Smooth muscle cell (in vitro differentiated cells): ENCODE measurements at regions not wholly inside any gene's neighbourhood (a gene's known extent, or its start where the extent isn't known, plus 50 kb on each side); places are given as distances from the start of the nearest gene placed in this dataset.

ENCODE experiments used
- DNase-seq: peaks from one replicate; lab custom pipeline; 2025; ENCODE audit not compliant: unreplicated experiment; lab: John Stamatoyannopoulos, UW
- H2AFZ ChIP-seq: fragments of 200-600 bp; sonication (generic); 2 replicates; pipeline ENCODE4 v1.6.0; 2016; ENCODE audit warnings: antibody characterized with exemption, low read depth, mild to moderate bottlenecking
- H3F3A ChIP-seq: fragments of 200-600 bp; sonication (generic); 2 replicates; pipeline ENCODE4 v1.6.0; 2017; ENCODE audit warnings: antibody characterized with exemption, low read depth
- H3K27ac ChIP-seq: fragments of 200-600 bp; sonication (generic); 2 replicates; pipeline ENCODE4 v1.5.1; 2016; ENCODE audit warnings: low read depth, mild to moderate bottlenecking
- H3K27me3 ChIP-seq: fragments of 200-600 bp; sonication (generic); 2 replicates; pipeline ENCODE4 v1.6.1; 2016; ENCODE audit warnings: low read depth, mild to moderate bottlenecking
- H3K36me3 ChIP-seq: fragments of 200-600 bp; sonication (generic); 2 replicates; pipeline ENCODE4 v1.5.1; 2016; ENCODE audit warnings: low read depth
- H3K4me1 ChIP-seq: fragments of 200-600 bp; sonication (generic); 2 replicates; pipeline ENCODE4 v1.5.1; 2016; ENCODE audit warnings: low read depth
- H3K4me2 ChIP-seq: fragments of 200-600 bp; sonication (generic); 2 replicates; pipeline ENCODE4 v1.6.0; 2016; ENCODE audit warnings: mild to moderate bottlenecking
- H3K4me3 ChIP-seq: fragments of 200-600 bp; sonication (generic); 2 replicates; pipeline ENCODE4 v1.5.1; 2016; ENCODE audit warnings: mild to moderate bottlenecking
- H3K79me2 ChIP-seq: fragments of 200-600 bp; sonication (generic); 2 replicates; pipeline ENCODE4 v1.6.0; 2016; ENCODE audit warnings: low read depth, mild to moderate bottlenecking
- H3K9ac ChIP-seq: fragments of 200-600 bp; sonication (generic); 2 replicates; pipeline ENCODE4 v1.6.0; 2016; ENCODE audit warnings: low read depth
- H3K9me3 ChIP-seq: fragments of 200-600 bp; sonication (generic); replicated peaks from 2 replicates; pipeline ENCODE4 v1.5.1; 2016; ENCODE audit warnings: low read depth
- H4K20me1 ChIP-seq: fragments of 200-600 bp; sonication (generic); 2 replicates; pipeline ENCODE4 v1.6.0; 2016; ENCODE audit warnings: low read depth
- CTCF ChIP-seq: fragments of 200-600 bp; sonication (generic); IDR thresholded peaks from 2 replicates; pipeline ENCODE4 v1.5.1; 2017; ENCODE audit warnings: borderline replicate concordance, mild to moderate bottlenecking, antibody characterized with exemption; ENCODE audit not compliant: insufficient read depth, poor library complexity, severe bottlenecking
- WGBS: methylation state at CpG from one replicate; pipeline ENCODE4 v1.1.7; 2016; ENCODE audit warnings: low lambda C conversion rate; 5-methylcytosine and 5-hydroxymethylcytosine counted together

DNA sequence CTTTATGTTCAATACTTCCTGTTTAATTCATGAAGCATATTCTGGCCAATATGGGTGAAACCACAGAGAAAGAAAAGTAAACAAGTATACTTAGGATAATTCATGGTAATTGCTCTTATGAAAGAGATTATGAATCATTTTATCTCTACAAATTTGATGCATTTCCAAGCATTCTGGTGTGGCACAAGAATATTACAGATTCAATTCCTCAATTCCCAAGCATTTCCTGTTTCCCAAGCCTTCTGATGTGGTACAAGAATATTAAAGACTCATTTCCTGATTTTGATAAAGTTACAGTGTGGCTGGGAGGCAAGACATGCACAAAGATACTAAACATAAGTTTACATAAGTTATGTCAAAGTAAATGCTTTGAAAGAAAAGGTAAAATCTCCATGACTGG, 126.1 kb upstream of the NUDT7 start:
- Histone ChIP-seq H3K9ac (no peak overlapping the region), H3F3A (no peaks in the 10 kb centered on the region), H3K27me3 (no peaks in the 10 kb centered on the region), H4K20me1 (no peaks in the 10 kb centered on the region), H3K79me2 (no peaks in the 10 kb centered on the region), H3K4me3 (no peak overlapping the region), H3K4me1 (peaks cover 5% of the 10 kb centered on the region), H3K27ac (no peak overlapping the region), H3K9me3 (no peaks in the 10 kb centered on the region), H3K36me3 (no peaks in the 10 kb centered on the region), H2AFZ (no peak overlapping the region), H3K4me2 (peak overlapping the region; percentile 9)
- no peak for DNase-seq
- no peak for TF ChIP-seq CTCF

DNA sequence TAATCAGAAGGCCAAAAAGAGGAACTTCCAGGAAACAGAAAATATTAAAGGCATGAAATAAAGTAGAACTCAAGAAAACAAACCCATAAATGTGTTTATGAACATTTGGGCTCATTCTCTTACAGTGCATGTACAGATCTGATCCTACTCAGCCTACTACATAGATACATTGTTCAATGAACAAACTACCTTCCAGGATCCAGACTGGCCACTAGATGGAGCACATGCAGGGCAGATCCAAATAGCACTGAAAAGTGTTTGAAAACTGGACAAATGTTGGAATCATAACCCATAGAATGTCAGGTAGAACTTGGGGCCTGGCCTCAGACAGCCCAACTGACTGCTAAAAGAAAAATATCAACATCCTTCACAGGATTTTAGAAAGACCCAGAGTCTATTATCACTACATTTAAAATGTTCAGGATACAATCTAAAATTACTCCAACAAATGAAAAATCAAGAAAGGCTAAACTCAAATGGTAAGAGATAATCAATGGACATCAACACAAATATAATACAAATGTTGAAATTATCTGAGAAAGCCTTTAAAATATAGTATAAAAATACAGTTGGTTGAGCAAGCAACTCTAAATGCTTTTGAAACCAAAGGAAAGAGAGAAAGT, 122.4 kb upstream of the NUDT7 start:
- H3K27ac ChIP-seq: no peak overlapping the region
- no peak overlapping the region for H3K9ac ChIP-seq
- no peaks in the 10 kb centered on the region for H3K27me3 ChIP-seq
- TF ChIP-seq CTCF: peak; percentile 80
- no peak overlapping the region for H3K4me3 ChIP-seq
- H3K4me1 ChIP-seq: peaks cover 5% of the 10 kb centered on the region
- H3K36me3 ChIP-seq: no peaks in the 10 kb centered on the region
- no peak for DNase-seq
- no peak overlapping the region for H3K4me2 ChIP-seq
- no peak overlapping the region for H2AFZ ChIP-seq
- no peaks in the 10 kb centered on the region for H3K79me2 ChIP-seq
- H3F3A ChIP-seq: no peaks in the 10 kb centered on the region
- no peaks in the 10 kb centered on the region for H4K20me1 ChIP-seq
- no peaks in the 10 kb centered on the region for H3K9me3 ChIP-seq

GRCh38 chr16:77600555-77600954, 121.8 kb upstream of the NUDT7 start:
- Histone ChIP-seq H3F3A (no peaks in the 10 kb centered on the region), H4K20me1 (no peaks in the 10 kb centered on the region), H3K27me3 (no peaks in the 10 kb centered on the region), H3K4me2 (no peak overlapping the region), H3K27ac (no peak overlapping the region), H3K9me3 (no peaks in the 10 kb centered on the region), H2AFZ (no peak overlapping the region), H3K4me3 (no peak overlapping the region), H3K79me2 (no peaks in the 10 kb centered on the region), H3K4me1 (peaks cover 5% of the 10 kb centered on the region), H3K9ac (no peak overlapping the region), H3K36me3 (no peaks in the 10 kb centered on the region)
- no peak for TF ChIP-seq CTCF
- 88% methylated on average over 2 of the region's 2 CpGs for WGBS
- no peak for DNase-seq

DNA sequence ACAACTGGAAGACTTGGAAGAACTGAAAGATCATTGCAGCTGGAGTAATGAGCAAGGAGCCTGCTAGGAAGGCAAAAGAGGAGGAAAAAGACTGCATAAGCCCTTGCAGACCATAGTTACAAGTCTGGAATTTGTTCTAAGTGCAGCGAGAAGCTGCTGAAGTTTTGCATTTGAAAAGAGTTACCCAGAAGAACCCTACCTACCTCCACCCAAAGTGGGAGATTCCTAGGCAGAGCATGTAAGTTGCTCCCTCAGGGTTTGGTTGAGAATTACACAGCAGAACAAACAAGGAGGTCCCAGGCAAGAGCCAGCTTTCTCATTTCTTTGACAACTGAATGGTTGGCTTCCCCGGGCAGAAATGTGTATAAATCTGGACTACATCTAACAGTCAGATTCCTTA, 118.7 kb upstream of the NUDT7 start:
- Histone ChIP-seq H3K4me1 (no peaks in the 10 kb centered on the region), H2AFZ (no peak overlapping the region), H3K27ac (no peak overlapping the region), H3F3A (no peaks in the 10 kb centered on the region), H3K9ac (no peak overlapping the region), H3K36me3 (no peaks in the 10 kb centered on the region), H3K27me3 (no peaks in the 10 kb centered on the region), H3K4me2 (no peak overlapping the region), H4K20me1 (no peaks in the 10 kb centered on the region), H3K4me3 (no peak overlapping the region), H3K9me3 (no peaks in the 10 kb centered on the region), H3K79me2 (no peaks in the 10 kb centered on the region)
- DNase-seq: no peak
- no peak for TF ChIP-seq CTCF
- 55% methylated on average over 2 of the region's 2 CpGs for WGBS
